ENCODE measurements at regions not wholly inside any gene's neighbourhood (a gene's known extent, or its start where the extent isn't known, plus 50 kb on each side); places are given as distances from the start of the nearest gene placed in this dataset.

DNA sequence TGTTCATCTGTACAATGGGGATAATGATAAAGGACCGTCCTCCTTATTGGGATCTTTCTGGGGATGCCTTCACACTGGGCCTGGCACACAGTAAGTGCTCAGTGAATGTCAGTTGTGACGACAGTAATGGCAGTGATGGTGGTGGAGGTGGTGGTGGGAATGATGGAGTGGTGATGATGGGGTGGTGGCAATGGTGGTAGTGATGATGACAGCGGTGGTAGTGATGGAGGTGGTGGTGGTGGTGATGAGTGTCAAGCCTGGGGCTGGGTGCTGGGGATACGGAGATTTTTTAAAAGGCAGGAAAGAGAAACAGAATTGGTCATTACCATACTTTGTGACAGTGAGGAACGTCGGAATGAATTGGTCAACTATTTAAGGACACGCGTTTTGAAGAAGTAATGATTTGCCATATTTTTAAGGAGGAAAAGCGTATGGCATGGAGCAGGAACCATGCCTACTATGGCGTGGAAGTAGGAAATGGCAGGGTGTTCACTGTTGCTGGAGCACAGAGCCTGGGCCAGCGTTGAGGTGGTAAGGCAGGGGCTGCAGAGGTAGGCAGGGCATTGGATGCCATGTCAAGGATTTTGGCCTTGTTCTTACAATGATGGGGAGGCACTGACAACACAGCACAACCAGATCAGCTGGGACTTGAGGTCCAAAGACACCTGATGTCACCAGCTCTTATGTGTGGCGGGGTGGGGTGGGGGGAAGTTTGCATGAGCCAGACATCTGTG, 128.7 kb downstream of the ACTL8 start:
- in situ Hi-C loops (cut with MboI; ENCODE audit: low pct_unique_long_range_greater_than_20kb, low sequenced_read_pairs, unreplicated experiment): no loop called here
- TF ChIP-seq, protein P1, sequence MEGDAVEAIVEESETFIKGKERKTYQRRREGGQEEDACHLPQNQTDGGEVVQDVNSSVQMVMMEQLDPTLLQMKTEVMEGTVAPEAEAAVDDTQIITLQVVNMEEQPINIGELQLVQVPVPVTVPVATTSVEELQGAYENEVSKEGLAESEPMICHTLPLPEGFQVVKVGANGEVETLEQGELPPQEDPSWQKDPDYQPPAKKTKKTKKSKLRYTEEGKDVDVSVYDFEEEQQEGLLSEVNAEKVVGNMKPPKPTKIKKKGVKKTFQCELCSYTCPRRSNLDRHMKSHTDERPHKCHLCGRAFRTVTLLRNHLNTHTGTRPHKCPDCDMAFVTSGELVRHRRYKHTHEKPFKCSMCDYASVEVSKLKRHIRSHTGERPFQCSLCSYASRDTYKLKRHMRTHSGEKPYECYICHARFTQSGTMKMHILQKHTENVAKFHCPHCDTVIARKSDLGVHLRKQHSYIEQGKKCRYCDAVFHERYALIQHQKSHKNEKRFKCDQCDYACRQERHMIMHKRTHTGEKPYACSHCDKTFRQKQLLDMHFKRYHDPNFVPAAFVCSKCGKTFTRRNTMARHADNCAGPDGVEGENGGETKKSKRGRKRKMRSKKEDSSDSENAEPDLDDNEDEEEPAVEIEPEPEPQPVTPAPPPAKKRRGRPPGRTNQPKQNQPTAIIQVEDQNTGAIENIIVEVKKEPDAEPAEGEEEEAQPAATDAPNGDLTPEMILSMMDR (IDR thresholded peaks at IDR 0.05; ENCODE audit: extremely low read depth, insufficient read depth, missing control alignments): no peak
- DNase-seq (ENCODE audit: low spot score): no peak

DNA sequence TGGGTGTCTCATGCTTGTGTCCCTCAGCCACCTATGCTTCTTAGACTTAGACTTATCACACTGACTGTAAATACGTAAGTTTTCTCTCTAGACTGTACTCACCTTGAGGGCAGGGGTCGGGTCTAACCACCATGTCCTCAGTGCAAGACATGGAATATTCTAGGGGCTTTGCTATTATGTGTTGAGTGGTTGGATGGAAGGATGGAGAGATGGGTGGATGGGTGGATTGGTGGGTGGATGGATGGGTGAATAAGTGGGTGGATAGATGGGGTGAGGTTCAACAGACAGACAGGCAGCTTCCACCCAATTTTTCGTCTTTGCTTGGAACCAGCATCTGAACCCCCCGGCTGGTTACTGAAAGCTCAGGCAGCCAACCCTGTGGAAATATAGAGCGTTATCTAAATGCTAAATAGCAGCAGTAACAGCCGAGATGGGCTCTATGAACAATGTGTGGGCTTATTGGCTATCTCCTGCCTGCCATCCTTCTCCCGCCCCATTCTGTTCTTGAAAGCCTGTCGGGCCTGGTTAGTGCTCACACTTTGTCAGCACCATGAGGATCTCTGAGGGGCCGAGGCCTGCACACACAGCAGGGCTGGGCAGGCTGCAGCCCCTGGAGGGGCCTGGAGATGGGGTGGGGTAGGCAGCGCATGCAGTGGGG, 130.7 kb downstream of the ACTL8 start:
- in situ Hi-C loops (cut with MboI; ENCODE audit: low pct_unique_long_range_greater_than_20kb, low sequenced_read_pairs, unreplicated experiment): no loop called here
- no peak for DNase-seq (ENCODE audit: low spot score)
- TF ChIP-seq, protein P1 (IDR thresholded peaks at IDR 0.05; ENCODE audit: extremely low read depth, insufficient read depth, missing control alignments): no peak

DNA sequence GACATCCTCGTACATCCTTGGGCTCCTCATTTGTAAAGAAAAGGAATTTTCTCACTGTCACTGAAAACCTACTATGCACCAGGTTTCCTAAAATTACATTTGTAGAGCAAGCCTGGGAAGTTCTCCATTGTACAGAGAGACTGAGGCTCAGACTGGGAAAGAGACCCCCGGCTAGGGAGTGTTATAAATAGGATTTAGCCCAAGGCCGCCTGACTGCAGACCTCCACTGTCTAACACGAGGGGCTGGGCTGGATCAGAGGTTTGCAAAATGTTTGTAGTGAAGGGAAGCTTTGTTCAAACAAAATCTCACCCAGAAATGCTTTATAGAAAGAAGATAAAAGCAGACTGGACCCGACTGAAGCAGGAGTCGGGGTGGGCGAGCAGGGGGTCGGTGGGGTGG, 131.3 kb downstream of the ACTL8 start:
- no peak for DNase-seq (ENCODE audit: low spot score)
- TF ChIP-seq, protein P1 (IDR thresholded peaks at IDR 0.05; ENCODE audit: extremely low read depth, insufficient read depth, missing control alignments): no peak
- in situ Hi-C loops (cut with MboI; ENCODE audit: low pct_unique_long_range_greater_than_20kb, low sequenced_read_pairs, unreplicated experiment): no loop called here

DNA sequence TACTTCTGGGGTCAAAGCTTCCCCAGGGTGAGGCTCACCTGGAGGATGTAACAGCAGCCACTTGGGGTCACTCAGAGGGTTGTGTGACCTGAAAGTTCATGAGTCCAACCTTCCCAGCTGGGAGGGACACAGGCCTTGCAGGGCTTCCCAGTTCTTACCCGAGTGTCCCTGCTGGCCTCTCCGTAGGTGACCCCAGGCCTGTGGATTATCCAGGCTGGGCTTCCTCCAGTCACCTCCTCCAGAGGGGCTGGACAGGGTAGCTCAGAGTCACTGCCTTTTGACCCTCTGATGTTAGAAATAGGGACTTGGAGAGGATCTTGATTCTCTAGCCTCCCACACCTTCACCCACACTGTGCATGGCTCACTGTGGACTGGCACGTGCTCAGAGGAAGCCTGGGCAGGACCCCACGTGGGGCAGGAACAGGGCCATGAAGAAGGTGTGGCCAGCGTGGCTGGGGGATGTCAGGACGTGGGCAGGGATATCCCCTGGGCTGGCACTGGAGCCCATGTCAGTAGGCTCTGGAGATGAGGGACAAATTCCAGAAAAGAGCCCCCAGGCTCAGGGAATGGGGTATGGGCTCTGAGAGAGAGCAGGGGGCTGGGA, 131.8 kb downstream of the ACTL8 start:
- no peak for DNase-seq (ENCODE audit: low spot score)
- TF ChIP-seq, protein P1 (IDR thresholded peaks at IDR 0.05; ENCODE audit: extremely low read depth, insufficient read depth, missing control alignments): no peak
- in situ Hi-C loops (cut with MboI; ENCODE audit: low pct_unique_long_range_greater_than_20kb, low sequenced_read_pairs, unreplicated experiment): no loop called here

DNA sequence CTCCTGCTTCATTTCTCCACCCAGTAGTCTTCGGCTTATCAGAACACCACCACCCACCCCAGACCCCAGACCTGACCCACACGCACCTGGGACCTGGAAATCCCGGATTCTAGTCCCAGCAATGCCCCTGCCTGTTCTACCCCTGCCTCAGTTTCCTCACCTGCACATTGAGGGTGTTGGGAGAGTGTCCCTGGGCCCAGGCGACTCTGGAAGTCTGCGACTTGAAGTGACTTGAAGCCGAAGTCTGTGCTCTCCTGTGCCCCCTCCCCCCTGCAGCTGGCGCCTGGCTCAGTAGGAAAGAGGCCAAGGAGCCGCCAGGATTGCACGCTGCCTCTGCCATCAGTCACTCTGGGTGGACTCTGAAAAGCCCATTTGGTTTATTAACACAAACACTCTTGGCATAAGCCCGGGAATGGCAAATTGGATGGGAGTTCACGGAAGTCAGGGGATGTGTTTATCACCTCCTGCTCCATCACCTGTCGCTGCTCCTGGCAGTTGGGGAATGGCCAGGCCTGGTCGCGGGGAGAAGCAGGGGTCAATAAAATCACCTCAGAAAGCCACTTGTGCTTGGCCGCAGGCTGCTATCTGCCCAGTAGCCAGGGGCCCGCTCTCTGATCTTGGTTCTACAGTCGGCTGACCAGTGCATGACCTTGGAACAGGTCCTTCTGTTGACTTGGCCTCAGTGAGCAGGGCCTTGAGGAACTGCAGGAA, 132.7 kb downstream of the ACTL8 start:
- in situ Hi-C loops (cut with MboI; ENCODE audit: low pct_unique_long_range_greater_than_20kb, low sequenced_read_pairs, unreplicated experiment): no loop called here
- no peak for DNase-seq (ENCODE audit: low spot score)
- TF ChIP-seq, protein P1 (IDR thresholded peaks at IDR 0.05; ENCODE audit: extremely low read depth, insufficient read depth, missing control alignments): no peak

DNA sequence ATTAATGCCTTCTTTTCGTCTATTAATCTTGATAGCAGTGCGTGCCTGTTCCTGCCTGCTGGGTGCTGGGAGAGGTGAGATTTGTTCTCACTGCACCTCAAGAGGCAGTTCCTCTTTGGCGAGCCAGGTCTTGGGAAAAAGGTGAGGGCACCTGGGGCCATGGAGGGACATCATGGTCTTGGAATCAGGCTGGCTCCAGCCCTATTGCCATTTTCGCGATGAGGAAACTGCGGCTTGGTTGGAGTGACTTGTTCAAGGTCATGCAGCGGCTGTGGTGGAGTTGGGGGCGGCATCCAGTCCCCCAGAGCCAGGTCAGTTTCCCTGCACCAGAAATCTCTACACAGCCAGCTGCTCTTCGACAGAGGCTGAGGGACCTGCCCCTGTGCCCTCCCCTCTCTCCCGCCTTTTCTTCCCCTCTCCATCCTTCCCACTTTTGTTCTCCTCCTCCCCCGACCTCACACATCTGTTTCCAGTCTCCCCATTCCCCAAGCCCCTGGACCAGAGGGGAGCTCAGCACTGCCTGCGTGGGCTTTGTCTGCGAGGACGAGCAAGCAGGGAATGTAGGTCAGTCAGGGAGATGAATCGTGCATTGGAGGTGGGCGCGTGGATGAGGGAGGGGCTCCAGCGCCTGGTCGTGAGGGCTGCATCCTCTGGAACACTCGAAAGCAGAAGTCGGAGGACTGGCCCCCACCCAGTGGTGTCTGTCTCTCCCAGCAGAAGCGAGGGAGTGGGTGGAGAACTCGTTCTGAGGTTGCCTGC, 135.1 kb downstream of the ACTL8 start:
- in situ Hi-C loops (cut with MboI; ENCODE audit: low pct_unique_long_range_greater_than_20kb, low sequenced_read_pairs, unreplicated experiment): no loop called here
- no peak for DNase-seq (ENCODE audit: low spot score)
- TF ChIP-seq, protein P1 (IDR thresholded peaks at IDR 0.05; ENCODE audit: extremely low read depth, insufficient read depth, missing control alignments): no peak

Data from GM13977 (cell line).